IPS-11a (cell line): ENCODE measurements at regions not wholly inside any gene's neighbourhood (a gene's known extent, or its start where the extent isn't known, plus 50 kb on each side); places are given as distances from the start of the nearest gene placed in this dataset.
"Not testable (repeated sequence)": the region's sequence is repeated elsewhere in the genome, so short reads cannot be mapped to it uniquely, and the experiment has no call there.

Source experiments
- H3K4me3 ChIP-seq: one replicate; pipeline ENCODE4 v1.5.1; 2013; ENCODE audit warnings: low read depth, low read length, control low read depth

- H3K4me3 ChIP-seq, result no peak overlapping the region
Observed at GRCh38 chrX:111041018-111041462, 55.0 kb upstream of the PAK3 start.

DNA sequence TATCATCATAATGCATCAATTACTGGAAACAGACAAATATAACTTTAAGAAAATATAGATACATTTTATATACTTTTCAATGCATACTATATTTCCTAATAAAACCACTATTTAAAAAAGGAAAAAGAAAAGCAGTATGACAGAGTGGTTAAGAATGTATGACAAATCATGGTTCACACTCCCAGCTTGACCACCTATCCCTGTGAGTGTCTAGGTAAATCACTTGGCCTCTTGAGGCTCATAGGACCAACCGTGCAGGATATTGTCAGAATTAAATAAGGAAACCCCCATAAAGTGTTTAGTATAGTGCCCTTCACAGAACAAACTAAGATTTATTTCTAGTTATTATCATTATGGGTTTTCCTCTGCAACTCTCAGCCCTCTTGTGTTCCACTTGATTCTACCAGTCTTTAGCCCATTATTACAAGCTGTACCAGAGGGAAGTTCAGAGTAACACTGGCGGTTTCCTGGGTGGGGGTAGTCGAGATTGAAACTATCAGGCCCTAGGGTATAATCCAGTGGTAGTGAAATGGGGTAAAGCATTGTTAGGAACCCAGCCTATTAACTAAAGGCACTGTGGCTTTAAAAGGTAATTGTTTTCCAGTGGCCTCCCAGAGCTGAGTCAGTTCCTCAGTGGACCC is 55.5 kb upstream of the PAK3 start:
- H3K4me3 ChIP-seq, result no peak overlapping the region

DNA sequence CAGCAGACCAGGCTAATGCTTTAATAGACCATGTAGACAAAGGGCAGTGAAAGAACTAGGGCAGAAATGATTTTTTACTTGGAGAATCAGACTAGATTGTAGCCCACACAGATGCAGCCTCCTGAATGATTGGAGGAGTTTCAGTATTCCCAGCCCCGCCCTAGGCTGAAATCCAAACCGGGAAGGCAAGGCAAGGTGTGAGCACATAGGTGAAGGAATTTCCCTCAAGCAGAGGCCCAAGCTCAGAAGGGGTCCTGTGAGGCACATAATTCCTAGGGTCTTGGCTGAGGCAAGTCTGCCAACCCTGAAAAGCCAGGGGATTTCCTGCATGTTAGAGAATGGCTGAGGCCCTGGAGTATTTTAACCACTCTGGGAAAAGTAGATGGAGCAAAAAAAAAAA is 56.4 kb upstream of the PAK3 start:
- no peak overlapping the region for H3K4me3 ChIP-seq

GRCh38 chrX:111035991-111036390 is 60.0 kb upstream of the PAK3 start:
- no peak overlapping the region for H3K4me3 ChIP-seq

GRCh38 chrX:111035256-111035655 is 60.7 kb upstream of the PAK3 start:
- no peak overlapping the region for H3K4me3 ChIP-seq

DNA sequence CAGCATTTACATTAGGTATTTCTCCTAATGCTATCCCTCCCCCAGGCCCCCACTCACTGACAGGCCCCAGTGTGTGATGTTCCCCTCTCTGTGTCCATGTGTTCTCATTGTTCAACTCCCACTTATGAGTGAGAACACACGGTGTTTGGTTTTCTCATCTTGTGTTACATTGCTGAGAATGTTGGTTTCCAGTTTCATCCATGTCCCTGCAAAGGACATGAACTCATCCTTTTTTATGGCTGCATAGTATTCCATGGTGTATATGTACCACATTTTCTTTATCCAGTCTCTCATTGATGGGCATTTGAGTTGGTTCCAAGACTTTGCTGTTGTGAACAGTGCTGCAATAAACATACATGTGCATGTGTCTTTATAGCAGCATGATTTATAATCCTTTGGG is 73.0 kb upstream of the PAK3 start:
- H3K4me3 ChIP-seq, result not testable (repeated sequence)

DNA sequence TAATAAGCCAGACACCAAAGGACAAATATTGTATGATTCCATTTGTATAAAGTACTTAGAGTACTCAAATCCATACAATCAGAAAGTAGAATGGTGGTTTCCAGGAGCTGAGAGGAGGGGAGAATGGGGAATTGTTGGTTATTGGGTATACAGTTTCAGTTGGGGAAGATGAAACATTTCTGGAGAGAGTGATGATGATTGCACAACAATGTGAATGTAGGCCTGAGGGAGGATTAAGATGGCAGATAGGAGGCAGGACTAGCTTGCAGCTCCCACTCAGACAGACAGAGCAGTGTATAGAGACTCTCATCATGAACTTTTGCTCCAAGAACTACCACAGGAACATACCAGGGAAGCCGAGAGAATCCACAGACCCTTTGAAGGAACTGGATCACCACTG is 75.7 kb upstream of the PAK3 start:
- no peak overlapping the region for H3K4me3 ChIP-seq

DNA sequence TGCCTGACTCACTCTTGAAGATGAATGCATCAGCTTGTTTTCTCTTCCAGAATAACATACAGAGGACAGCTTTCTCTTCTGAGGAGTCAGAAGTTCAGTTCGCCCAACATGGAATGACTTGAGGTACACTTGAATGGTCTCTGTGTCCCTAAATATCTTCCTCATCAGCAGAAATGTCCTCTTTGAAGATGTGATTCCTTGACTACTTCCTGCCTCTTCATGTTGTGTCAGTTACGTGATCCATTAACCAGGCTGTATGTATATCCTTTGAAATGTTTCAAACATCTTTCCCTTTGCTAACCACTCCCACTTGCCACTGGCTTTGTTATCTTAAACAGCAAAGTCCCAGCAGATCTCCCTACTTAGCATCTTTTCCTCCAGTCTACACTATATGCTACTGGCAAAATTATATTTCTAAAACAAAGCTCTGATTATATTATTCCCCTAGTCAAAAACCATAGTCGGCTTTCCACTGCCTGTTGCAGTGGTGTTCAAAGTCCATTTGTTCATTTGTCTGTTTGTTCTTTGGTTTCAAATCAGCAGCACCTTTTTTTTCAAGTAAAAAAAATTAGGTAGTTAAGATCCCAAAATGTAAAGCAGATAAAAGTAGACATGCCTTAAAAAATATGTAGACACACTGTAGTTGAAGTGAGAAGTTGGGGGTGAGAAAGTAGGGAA is 82.1 kb upstream of the PAK3 start:
- H3K4me3 ChIP-seq, result no peak overlapping the region

GRCh38 chrX:111010111-111010510 is 85.9 kb upstream of the PAK3 start:
- no peak overlapping the region for H3K4me3 ChIP-seq

DNA sequence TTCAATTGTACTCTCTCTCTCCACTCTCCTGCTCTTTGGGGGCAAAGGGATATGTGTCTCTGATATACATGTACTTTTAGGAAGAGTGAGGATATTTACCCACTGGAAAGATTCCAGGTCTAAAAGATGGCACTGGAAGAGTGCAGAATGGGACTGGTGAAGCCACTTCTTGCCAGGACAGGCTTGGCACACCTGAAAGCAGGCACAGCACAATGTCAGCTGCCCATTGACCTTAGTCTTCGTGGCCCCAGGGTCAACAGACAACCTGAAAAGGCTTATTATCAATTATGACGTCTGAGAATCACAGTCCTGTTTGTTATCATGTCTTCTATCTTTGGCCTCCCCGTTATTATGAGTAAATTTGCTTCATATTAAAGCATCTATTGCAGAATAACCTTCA is 86.7 kb upstream of the PAK3 start:
- no peak overlapping the region for H3K4me3 ChIP-seq

DNA sequence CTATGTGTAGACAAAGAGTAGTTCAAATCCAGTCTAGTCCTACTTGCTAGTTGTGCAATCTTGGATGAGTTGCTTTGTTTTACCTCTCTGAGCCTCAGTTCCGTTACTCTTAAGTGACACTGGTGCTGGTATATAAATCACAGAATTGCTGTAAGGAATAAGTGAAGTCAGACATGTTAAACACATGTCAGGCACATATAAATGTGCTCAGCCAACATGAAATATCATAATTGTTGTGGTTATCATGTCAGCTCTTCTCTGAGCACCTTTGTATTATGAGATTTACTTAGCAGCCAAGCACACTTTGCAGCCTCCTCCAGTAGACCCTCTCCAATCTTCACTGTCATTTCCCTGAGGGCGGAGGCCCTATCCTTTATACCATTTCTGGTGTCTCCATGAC is 87.9 kb upstream of the PAK3 start:
- H3K4me3 ChIP-seq, result no peak overlapping the region

- H3K4me3 ChIP-seq, result no peak overlapping the region
Observed at GRCh38 chrX:111007238-111007637, 88.8 kb upstream of the PAK3 start.

DNA sequence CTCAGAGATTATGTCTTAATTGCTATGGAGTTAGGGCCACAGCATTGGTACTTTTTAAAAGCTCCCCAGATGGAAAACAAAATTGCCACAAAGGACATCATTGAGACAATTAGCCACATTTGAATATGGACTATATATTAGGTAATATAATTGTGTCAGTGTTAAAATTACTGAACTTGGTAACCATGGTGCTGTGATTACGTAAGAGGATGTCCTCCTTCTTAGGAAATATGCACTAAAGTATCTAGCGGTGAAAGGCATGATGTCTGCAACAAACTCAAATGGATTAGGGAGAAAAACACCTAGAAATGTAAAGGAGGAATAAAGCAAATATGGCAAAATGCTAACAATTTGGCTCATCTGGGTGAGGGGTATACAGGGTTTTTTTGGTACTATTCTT is 89.9 kb upstream of the PAK3 start:
- H3K4me3 ChIP-seq, result no peak overlapping the region

DNA sequence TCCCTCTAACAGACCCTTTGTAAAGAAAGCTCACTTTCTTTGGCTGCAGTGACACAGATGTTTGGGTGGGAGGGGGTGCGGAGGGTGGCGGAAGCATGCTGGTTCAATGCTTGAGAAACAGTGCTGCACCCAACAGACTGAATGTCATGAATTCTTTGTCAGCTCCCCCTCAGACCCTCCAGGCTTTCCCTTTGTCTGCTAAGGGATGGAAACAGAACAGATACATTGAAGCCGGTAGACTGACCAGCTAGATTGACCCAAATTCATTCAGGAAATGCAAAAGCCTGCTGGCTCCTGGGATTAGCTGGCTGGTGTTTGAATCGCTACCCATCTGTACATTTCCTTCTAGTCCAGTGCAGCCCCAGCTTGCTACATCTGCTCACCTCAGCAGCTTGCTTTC is 90.8 kb upstream of the PAK3 start:
- H3K4me3 ChIP-seq, result no peak overlapping the region

DNA sequence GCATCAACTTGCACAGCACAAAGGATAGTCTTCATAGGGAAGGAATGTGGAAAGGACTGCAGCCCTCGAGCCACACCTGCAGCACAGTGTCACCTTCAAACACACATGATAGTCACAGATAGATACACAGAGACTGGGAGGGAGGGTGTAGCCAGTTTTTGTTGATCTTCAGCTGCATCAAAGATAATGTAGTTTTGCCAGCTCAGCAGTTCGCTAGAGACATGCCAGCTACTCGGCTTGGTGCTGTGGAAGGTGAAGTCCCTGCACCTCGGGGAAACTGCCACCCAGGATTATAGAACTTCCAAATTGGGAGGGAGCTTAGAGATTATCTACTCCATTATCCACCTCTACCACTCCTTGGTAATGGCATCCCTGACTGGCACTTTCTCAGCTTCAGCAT is 92.9 kb upstream of the PAK3 start:
- H3K4me3 ChIP-seq, result no peak overlapping the region

- H3K4me3 ChIP-seq, result no peak overlapping the region
Observed at GRCh38 chrX:110992611-110993010, 103.4 kb upstream of the PAK3 start.

- no peak overlapping the region for H3K4me3 ChIP-seq
Observed at GRCh38 chrX:110989869-110990268, 106.1 kb upstream of the PAK3 start.

DNA sequence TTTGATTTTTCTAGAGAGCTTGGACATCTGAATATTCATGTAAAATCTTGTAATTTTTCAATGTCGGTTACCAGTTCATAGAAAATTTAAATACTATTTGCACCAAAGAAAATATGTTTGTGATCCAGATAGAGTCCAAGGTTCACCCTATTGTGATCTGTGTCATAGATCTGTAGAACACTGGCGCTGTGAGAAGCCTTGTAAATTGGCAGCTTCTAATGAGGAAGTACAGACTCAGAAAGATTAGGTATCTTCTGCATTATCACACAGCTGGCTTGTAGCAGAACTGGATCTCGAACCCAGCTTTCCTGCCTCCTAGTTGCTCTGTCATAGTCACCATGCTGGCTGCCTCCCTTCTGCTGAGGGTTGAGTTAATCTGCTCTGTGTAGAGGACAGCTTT is 106.5 kb upstream of the PAK3 start:
- no peak overlapping the region for H3K4me3 ChIP-seq

- H3K4me3 ChIP-seq, result no peak overlapping the region
Observed at GRCh38 chrX:110987292-110987691, 108.7 kb upstream of the PAK3 start.

GRCh38 chrX:110985470-110985869 is 110.5 kb upstream of the PAK3 start:
- H3K4me3 ChIP-seq, result no peak overlapping the region

DNA sequence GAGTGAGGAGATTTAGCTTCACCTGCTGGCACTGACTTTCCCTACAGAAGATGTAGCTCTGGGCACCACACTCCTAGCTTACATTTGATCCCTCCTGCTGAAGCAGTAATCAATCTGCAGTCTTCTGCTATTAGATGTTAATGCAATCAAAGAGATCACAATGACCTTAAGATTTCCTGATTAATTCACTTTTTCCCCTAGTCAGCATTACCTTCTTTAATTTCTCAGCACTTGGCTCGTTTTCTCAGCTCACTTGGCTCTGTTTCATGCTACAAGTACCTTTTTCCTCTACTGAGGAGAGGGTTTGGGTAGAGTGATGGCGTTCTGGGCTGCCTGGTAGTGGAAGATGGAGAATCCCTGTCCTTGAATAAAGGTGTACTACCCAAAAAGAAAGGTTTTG is 113.0 kb upstream of the PAK3 start:
- no peak overlapping the region for H3K4me3 ChIP-seq

DNA sequence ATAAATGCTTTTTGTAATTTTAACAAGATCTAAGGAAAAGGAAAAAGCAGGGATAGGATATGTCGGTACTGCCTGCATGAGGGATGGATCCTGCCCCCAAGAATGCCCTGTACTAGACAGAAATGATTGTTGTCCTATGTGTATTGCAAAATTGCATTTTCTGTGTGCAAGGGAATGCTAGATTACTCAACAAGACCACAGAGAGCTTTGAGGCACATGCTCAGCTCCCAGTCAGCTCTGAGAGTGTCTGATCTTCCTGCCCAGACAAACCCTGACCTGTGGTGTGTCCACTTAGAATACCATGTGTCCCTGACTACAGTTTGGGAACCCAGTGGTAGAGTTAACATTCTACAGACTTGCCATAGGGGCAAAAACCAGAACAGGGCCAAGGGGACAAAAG is 129.2 kb upstream of the PAK3 start:
- no peak overlapping the region for H3K4me3 ChIP-seq

DNA sequence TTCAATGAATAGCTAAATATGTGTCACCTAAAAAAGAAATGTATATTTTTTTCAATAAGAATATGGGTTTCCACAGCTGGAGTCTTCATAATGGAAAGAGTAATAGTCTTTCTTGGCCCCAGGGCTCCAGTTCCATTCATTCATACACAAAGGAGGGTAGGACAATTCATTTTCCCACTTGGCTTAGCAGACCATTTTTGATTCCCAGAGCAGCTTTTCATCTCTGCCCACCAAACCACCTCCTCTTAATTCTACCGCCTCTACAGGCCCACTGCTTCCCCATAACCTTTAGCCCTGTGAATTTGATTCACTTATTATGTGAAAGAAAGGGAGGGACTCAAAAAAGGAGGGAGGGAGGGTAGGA is 129.9 kb upstream of the PAK3 start:
- H3K4me3 ChIP-seq, result no peak overlapping the region
